ENCODE measurements at regions not wholly inside any gene's neighbourhood (a gene's known extent, or its start where the extent isn't known, plus 50 kb on each side); places are given as distances from the start of the nearest gene placed in this dataset.
"Not testable (repeated sequence)": the region's sequence is repeated elsewhere in the genome, so short reads cannot be mapped to it uniquely, and the experiment has no call there.

DNA sequence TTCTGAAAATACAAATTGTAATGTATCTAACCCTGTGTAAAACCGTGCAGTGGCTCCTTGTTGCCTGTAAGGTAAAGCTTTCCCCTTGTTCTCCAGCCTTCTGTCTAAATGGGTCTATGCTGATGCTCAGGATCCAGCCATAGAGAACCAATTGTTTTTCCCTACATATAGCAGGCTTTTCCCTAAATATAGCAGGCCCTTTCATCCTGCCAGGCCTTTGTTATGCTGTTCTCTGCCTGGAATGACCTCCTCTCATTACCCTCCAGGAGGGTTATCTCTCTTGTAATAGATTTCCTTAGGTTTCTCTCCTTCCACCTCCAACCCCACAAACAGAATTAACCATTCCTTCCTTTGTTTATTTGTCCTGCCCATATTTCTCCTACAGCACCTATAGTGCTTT is 106.5 kb upstream of the NBPF19 start:
- H3K27ac Mint-ChIP-seq; H3K9me3 Mint-ChIP-seq; H3K4me3 Mint-ChIP-seq; DNase-seq; POLR2A ChIA-PET; H3K36me3 Mint-ChIP-seq; H3K27me3 Mint-ChIP-seq; ATAC-seq (ENCODE audit: low read depth); H3K4me1 Mint-ChIP-seq: not testable (repeated sequence)

DNA sequence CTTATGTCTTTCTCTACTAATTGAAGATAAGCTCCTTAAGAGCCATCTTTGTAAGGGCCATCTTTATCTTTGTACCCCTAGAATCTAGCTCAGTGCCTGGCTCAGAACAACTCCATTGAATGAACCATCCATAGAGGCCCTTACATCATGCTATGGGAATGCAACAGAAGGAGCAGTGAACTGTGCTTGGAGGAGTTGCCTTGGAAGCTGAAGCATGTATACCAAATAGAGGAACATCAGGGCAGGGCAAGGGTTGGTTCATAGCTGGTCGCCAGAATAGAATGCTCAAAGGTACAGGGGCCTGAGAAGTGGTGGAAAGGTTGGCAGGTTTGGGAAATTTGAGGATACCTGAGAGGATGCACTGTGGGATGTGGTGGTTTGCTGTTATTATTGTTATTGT is 105.8 kb upstream of the NBPF19 start:
- H3K9me3 Mint-ChIP-seq; H3K36me3 Mint-ChIP-seq; H3K4me1 Mint-ChIP-seq; H3K27ac Mint-ChIP-seq; ATAC-seq (ENCODE audit: low read depth); POLR2A ChIA-PET; H3K4me3 Mint-ChIP-seq; H3K27me3 Mint-ChIP-seq; DNase-seq: not testable (repeated sequence)

DNA sequence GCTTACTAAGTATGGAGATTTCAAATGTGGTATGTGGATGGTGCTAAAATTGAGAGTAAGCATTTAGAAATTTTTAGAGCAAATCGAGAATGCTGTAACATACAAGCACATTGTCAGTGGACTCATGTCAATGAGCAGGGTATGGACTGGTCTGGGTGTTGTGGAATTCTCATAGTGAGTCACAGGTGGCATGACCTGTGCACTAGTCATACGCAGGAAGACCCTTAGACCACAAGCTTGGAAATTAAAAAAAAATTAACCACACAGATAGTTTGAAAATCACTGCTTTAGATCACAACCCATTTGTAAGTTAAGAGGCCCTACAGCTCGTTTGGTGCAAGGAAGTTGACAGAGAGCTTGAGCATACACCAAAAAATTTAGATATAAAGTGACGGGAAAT is 102.9 kb upstream of the NBPF19 start:
- H3K36me3 Mint-ChIP-seq, H3K4me3 Mint-ChIP-seq, H3K4me1 Mint-ChIP-seq, H3K27me3 Mint-ChIP-seq, DNase-seq, H3K9me3 Mint-ChIP-seq, POLR2A ChIA-PET, H3K27ac Mint-ChIP-seq: not testable (repeated sequence)
- peak; percentile 39 for ATAC-seq (ENCODE audit: low read depth)

DNA sequence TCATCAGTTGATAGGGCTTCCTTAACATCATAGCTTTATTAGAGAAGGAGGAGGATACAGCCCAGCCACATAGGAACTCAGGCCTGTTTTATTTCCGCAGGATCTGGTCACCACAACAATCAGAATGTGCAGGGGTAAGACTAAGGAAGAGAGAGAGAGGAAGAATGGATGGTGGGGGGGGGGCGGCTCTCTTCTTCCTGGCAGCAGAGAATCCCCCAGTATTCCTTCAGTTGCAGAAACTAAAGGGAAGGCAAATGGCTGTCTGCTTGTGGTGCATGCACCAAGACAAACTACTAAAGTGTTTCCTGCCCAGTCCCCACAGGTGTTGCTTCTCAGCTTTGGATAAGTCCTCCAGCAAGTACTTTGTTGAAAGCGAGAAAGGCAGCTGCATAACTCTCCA is 96.4 kb upstream of the NBPF19 start:
- ATAC-seq (ENCODE audit: low read depth); POLR2A ChIA-PET; H3K27me3 Mint-ChIP-seq; H3K36me3 Mint-ChIP-seq; H3K4me1 Mint-ChIP-seq; H3K27ac Mint-ChIP-seq; H3K9me3 Mint-ChIP-seq; DNase-seq; H3K4me3 Mint-ChIP-seq: not testable (repeated sequence)

DNA sequence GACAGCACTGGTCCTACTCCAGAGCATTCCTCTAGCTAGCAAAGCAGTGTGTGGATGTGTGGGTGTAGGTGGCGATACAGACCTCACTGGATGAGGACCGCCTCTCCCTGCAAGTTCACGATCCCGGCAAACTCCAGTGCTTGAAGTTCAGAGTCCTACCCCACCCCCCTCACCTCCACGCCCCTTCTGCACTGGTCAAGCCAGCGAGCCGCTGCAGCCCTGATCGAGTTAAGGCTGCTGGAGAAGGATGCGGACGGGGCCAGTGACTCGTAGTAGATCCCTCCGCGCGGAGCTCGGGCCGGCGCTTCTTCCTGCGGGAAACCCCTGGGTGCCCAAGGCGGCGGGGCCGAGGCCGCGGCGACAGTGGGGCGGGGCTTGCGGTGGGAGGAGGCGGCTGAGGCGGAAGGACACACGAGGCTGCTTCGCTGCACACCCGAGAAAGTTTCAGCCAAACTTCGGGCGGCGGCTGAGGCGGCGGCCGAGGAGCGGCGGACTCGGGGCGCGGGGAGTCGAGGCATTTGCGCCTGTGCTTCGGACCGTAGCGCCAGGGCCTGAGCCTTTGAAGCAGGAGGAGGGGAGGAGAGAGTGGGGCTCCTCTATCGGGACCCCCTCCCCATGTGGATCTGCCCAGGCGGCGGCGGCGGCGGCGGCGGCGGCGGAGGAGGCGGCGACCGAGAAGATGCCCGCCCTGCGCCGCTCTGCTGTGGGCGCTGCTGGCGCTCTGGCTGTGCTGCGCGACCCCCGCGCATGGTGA is 84.5 kb upstream of the NBPF19 start:
- H3K4me1 Mint-ChIP-seq, H3K27me3 Mint-ChIP-seq, H3K9me3 Mint-ChIP-seq, H3K36me3 Mint-ChIP-seq, POLR2A ChIA-PET: not testable (repeated sequence)
- peak; percentile 79 for DNase-seq
- peak; percentile 92 for ATAC-seq (ENCODE audit: low read depth)
- Mint-ChIP-seq H3K27ac (peak overlapping the region; percentile 84), H3K4me3 (peak overlapping the region; percentile 87)

DNA sequence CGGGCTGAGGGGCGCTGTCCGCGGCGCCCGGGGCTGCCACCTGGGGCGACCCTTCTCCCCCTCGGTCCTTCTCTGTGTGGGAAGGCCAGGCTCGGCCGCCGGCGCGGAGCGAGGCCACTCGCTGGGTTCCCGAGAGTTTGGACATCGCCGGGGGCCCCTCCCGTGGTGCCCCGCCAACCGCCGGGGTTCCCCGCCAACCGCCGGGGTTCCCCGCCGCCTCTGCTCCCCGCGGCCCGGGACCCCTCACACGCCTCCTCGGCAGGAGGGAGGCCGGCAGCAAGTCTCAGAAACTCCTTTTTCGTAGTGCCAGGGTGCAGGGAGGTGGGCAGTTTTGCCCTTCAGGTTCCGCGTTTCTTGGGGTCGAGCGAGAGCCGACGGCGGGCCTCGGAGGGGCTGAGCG is 83.9 kb upstream of the NBPF19 start:
- H3K27ac Mint-ChIP-seq, POLR2A ChIA-PET, H3K4me1 Mint-ChIP-seq, H3K9me3 Mint-ChIP-seq, H3K4me3 Mint-ChIP-seq, H3K27me3 Mint-ChIP-seq, H3K36me3 Mint-ChIP-seq, DNase-seq: not testable (repeated sequence)
- peak; percentile 18 for ATAC-seq (ENCODE audit: low read depth)

DNA sequence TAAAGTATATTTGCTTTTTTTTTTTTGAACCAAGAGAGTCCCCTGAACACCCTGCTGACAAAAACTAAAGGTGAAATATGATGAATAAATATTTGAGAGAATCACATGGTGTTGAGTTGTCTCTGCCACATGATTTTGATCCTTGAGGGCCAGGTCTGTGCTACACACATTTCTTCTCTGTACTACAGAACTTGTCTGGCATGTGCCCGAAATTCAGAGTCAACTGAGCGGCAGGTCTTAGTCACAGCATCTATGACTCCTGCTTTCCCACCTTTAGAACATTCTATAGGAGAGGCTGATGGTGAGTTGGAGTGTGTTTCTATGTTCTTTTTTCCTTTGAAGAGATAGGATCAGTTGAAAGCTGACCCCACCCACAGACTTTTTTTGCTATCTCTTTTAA is 79.0 kb upstream of the NBPF19 start:
- POLR2A ChIA-PET; H3K4me3 Mint-ChIP-seq; H3K9me3 Mint-ChIP-seq; DNase-seq; H3K36me3 Mint-ChIP-seq; H3K27ac Mint-ChIP-seq; H3K27me3 Mint-ChIP-seq; H3K4me1 Mint-ChIP-seq; ATAC-seq (ENCODE audit: low read depth): not testable (repeated sequence)

DNA sequence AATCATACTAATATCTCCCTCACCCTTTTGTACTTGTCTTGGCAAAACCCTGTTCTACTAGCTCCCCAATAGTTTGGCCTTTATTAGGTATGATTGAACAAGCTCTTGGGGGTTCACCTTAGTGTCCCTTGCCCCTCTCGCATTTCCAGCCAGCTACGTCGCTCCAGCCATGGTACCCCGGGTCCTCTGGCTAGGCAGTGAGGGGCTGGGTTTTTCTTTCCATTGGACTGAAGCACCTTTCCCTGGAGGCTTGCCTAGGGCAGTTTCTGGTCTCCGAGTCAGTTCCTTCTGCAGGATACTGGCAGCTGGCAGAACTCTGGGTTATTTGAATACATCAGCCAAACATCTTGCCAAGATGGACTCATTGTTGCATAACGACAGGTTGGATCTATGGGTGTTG is 76.3 kb upstream of the NBPF19 start:
- H3K4me3 Mint-ChIP-seq; H3K27ac Mint-ChIP-seq; H3K36me3 Mint-ChIP-seq; ATAC-seq (ENCODE audit: low read depth); H3K27me3 Mint-ChIP-seq; H3K9me3 Mint-ChIP-seq; DNase-seq; H3K4me1 Mint-ChIP-seq; POLR2A ChIA-PET: not testable (repeated sequence)

DNA sequence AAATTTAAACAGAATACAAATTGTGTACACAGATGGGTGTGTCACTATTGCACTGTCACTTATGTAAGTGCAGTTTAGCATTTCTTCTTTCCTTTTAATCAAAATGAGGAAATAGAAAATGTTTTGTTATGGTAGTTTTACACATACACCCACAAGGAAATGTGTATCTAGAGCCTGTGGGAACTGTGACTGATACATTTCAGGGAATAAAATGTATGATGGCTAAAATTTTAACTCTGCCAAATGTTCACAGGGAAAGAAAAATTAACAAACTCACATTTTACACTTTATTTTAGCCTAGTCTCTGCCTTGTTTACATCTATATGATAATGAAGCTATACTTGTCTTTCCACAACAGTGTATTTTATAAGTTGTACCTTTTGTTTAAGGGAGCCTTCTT is 66.4 kb upstream of the NBPF19 start:
- H3K4me3 Mint-ChIP-seq; H3K27me3 Mint-ChIP-seq; POLR2A ChIA-PET; ATAC-seq (ENCODE audit: low read depth); H3K4me1 Mint-ChIP-seq; H3K27ac Mint-ChIP-seq; H3K36me3 Mint-ChIP-seq; DNase-seq; H3K9me3 Mint-ChIP-seq: not testable (repeated sequence)

DNA sequence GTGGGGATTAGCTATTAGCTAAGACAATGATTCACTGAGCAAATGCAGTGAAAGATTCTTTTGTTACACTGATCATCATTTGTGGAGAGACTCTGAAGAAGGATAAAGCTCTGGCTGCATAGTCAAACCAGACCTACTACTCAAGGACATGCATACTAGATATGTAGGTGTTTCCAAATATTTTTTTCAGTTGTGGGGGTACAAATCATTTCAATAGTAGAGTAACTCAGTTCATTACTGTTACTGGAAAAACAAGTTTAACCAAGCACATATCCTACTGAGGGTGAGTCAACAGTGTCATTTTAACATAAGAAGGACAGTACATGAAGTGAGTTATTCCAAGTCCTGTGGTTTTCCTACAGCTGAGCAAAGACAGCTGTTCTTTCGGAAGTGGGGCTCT is 59.5 kb upstream of the NBPF19 start:
- H3K36me3 Mint-ChIP-seq; H3K4me1 Mint-ChIP-seq; H3K4me3 Mint-ChIP-seq; ATAC-seq (ENCODE audit: low read depth); POLR2A ChIA-PET; DNase-seq; H3K27ac Mint-ChIP-seq; H3K27me3 Mint-ChIP-seq; H3K9me3 Mint-ChIP-seq: not testable (repeated sequence)

DNA sequence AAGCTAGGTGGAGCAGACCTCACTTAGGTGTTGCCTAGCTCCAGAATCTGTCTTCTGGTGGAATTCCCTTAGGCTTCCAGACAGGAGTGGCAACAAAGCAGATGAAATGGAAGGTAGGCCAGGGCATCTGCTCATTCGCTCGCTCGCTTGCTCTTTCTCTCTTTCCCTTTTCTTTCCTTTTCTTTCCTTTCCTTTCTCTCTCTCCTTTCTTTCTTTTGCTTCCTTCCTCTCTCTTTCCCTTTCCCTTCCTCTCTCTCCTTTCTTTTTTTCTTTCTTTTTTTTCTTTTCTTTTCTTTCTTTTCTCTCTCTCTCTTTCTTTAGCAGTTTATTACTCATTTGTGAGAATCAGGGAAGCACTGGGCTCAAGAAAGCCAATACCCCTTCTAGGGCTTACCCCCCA is 56.1 kb upstream of the NBPF19 start:
- POLR2A ChIA-PET; ATAC-seq (ENCODE audit: low read depth); H3K36me3 Mint-ChIP-seq: not testable (repeated sequence)

DNA sequence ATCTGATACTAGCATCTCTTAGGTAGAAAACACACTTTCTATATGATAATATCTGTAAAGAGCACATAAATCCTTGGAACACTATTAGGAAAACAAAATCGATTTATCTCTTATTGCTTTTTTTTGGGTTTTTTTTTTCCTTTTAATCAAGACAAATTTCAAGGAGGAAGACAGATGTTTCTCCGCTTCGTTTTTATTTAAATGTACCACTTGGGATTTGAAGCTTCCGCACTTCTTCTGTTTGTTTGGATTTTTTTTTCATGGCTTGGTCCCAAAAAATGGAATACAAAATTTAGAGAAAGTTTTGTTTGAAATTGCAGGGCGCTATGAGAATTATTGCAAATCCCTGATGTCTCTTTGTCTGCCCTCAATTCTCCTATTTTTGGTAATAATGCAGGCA is 51.7 kb upstream of the NBPF19 start:
- ATAC-seq (ENCODE audit: low read depth); H3K27me3 Mint-ChIP-seq; DNase-seq; H3K4me1 Mint-ChIP-seq; H3K27ac Mint-ChIP-seq; H3K36me3 Mint-ChIP-seq; POLR2A ChIA-PET; H3K4me3 Mint-ChIP-seq; H3K9me3 Mint-ChIP-seq: not testable (repeated sequence)

More for the DNA sequence above, 56.1 kb upstream of the NBPF19 start:
- H3K9me3 Mint-ChIP-seq, DNase-seq, H3K27me3 Mint-ChIP-seq, H3K4me1 Mint-ChIP-seq, H3K4me3 Mint-ChIP-seq, H3K27ac Mint-ChIP-seq: not testable (repeated sequence)
